ENCODE measurements at regions not wholly inside any gene's neighbourhood (a gene's known extent, or its start where the extent isn't known, plus 50 kb on each side); places are given as distances from the start of the nearest gene placed in this dataset.

DNA sequence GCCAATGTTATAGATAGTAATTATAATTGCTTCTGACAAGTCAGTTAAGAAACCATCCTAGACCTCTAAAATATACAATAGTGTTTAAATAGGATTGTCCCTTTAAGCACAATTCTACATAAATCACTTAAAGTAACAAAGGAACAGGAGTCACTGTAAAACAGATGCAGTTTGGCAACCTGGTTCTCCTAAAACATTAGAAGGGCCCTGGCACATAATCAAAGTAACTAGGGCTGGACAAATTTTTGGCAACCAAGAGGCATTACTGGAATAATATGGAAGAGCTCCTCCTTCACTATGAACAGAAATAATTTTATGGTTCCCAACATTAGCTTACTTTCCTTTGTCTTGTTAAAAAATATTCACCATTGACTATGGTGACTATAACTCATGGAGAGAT is 75.0 kb upstream of the CCDC160 start:
- TF ChIP-seq, protein P1, sequence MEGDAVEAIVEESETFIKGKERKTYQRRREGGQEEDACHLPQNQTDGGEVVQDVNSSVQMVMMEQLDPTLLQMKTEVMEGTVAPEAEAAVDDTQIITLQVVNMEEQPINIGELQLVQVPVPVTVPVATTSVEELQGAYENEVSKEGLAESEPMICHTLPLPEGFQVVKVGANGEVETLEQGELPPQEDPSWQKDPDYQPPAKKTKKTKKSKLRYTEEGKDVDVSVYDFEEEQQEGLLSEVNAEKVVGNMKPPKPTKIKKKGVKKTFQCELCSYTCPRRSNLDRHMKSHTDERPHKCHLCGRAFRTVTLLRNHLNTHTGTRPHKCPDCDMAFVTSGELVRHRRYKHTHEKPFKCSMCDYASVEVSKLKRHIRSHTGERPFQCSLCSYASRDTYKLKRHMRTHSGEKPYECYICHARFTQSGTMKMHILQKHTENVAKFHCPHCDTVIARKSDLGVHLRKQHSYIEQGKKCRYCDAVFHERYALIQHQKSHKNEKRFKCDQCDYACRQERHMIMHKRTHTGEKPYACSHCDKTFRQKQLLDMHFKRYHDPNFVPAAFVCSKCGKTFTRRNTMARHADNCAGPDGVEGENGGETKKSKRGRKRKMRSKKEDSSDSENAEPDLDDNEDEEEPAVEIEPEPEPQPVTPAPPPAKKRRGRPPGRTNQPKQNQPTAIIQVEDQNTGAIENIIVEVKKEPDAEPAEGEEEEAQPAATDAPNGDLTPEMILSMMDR (conservative IDR thresholded peaks at IDR 0.05; ENCODE audit: low read depth, low read length): no peak
- no peak overlapping the region for H3K4me3 ChIP-seq (ENCODE audit: low read length)

DNA sequence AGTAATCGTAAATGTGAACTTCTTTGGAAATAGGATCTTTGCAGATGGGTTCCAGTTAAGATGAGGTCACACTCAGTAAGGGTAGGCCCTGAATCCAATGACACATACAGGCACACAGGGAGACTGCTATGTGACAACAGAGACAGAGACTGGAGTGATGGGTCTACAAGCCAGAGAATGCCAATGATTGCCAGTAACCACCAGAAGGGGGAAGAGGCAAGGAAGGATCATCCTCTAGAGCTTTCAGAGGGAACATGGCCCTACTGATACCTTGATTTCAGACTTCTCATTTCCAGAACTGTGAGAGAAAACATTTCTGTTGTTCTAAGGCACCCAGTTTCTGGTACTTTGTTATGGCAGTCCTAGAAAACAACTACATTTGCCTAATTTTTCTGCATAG is 73.1 kb upstream of the CCDC160 start:
- DNase-seq (ENCODE audit: low read depth): no peak
- H3K4me3 ChIP-seq (ENCODE audit: low read length): no peak overlapping the region
- TF ChIP-seq, protein P1 (conservative IDR thresholded peaks at IDR 0.05; ENCODE audit: low read depth, low read length): no peak

More for the DNA sequence above, 75.0 kb upstream of the CCDC160 start:
- no peak for DNase-seq (ENCODE audit: low read depth)

DNA sequence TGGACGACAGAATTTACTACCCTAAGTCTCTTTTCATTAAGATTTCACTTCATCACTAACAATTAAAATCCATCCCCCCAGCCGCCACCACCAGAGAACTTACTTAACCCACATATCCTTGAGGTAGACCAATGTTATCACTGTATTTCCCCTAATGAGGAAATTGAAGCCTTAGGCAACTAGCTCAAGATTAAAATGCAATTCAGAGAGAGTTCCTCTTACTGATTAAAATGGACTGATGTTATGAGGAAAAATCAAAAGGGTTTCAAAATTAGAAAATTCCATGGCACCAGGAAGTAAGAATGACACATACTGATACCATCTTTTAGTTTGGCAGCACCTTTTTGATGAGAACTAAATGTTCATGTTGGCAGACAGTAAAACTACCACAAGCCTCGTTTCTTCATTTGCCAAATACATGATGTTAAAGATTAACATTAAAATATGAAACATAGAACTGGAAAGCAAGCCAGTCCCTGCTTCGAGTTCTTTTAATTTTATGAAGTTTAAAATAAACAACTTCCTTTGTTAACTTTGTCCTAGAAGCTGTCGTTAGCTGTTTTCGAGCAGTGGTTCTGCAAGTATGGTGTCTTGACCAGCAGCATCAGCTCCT is 69.3 kb upstream of the CCDC160 start:
- TF ChIP-seq, protein P1 (conservative IDR thresholded peaks at IDR 0.05; ENCODE audit: low read depth, low read length): no peak
- DNase-seq (ENCODE audit: low read depth): no peak
- no peak overlapping the region for H3K4me3 ChIP-seq (ENCODE audit: low read length)

DNA sequence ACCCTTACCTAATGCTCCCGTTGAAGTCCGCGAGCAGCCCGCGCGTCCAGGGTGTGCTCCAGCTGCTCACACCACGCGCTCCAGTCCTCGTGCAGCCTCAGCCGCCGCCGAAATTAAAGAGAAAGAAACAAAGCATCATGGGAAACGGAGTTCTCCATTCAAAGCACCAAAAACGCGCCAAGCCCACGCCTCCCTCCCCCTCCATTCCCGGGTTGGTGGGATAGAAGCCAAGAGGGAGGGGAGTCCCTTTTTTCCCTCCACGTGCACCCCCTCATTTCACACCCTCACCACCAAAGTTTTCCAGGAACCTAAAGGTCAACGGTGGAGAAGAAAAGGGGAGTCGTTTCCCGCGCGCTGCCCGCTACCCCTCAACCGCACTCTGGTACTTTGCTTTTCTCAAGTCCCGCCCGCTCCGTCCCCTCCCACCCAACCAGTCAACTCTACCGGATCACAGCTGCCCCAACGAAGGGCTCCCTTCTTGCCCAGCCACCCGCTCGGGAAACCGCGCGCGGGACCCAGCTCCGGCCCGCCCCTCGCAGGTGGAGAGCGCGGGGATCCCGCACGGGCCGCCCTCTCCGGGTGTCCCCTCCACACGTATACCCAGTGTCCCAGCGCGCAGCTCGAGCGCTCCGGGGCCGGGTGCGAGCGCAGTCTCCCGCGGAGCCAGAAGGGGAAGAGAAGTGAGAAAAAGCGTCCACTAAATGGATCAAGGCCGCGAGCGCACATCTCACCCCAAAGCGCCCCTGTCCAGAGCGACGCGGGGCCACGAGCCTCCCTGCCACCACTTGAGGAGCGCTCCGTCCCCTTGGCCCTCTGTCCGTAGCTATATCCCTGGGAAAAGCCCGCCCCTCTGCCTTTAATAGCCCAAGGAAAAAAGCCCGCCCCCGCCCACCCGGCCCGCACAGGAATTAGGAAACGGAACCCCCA is 65.1 kb upstream of the CCDC160 start:
- TF ChIP-seq, protein P1 (conservative IDR thresholded peaks at IDR 0.05; ENCODE audit: low read depth, low read length): no peak
- peak overlapping the region; percentile 42 for H3K4me3 ChIP-seq (ENCODE audit: low read length)
- DNase-seq (ENCODE audit: low read depth): no peak

DNA sequence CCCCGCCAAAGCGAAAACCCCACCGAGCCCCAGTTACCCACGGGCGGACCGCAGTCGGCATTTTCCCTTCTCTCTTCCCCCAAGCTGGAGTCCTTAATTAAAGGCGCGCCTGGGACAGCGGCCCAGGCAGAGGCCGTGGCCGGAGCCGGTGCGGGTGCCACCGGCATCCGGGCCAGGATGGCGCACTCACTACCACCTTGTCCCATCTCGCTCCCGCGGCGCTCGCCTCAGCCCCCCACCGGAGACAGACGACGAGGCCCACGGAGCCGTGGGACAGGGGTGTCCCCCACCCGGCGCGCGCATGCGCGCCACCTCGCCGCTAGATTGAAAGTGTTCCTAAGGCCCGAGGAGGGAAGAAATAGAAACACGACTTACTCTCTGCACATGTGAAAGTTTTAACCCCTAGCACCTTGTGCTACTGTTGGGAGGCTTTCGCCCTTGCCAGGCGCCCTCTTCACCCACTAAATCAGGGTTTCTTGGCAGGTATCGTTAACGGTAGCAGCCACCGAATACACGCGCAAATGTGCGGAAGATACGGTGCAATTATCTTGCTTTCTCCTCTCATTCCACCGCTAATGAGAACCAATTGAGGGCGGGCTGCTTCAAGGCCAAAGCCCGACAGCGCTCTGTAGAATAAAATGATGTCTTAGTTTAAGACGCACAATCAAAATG is 64.3 kb upstream of the CCDC160 start:
- H3K4me3 ChIP-seq (ENCODE audit: low read length): peak overlapping the region; percentile 42
- TF ChIP-seq, protein P1 (conservative IDR thresholded peaks at IDR 0.05; ENCODE audit: low read depth, low read length): no peak
- DNase-seq (ENCODE audit: low read depth): no peak

DNA sequence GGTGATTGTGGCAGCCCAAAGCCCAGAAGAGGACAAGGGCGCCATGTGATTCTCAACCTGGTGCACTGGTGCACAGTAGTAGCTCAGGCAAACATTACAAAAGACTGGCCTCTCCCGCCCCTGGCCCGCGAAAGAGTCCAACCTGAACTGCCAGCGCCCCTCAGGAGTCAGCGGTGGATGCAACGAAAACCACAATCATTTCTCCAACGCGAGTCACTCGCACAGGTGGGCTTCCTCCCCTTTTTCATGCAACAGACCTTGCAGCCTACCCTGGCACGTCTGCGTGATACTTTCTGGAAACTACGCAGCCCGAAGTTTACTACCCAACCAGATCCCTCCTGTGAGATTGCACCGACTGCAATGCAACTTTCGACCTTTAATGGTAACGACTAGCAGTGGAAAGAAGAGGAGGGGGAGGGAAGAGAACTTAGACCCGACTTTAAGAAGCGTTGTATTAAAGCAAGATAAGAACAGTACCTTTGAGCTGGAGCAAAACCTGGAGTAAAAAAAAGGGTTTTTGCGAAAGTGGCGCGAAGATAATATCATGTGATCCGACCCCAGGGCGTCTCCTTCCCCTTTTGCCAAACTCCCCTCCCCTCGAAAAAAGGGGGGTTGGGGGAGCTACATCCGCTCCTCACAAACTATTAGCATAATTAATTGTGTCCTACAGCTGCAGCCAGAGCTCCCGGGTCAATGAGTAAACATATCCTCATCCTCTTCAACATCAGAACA is 63.3 kb upstream of the CCDC160 start:
- TF ChIP-seq, protein P1 (conservative IDR thresholded peaks at IDR 0.05; ENCODE audit: low read depth, low read length): no peak
- no peak for DNase-seq (ENCODE audit: low read depth)
- H3K4me3 ChIP-seq (ENCODE audit: low read length): peak overlapping the region; percentile 6

Data from retinal pigment epithelial cell (primary cell).